Nucleus accumbens (tissue), 56 donors: ENCODE measurements at regions not wholly inside any gene's neighbourhood (a gene's known extent, or its start where the extent isn't known, plus 50 kb on each side); places are given as distances from the start of the nearest gene placed in this dataset.
"Not testable (repeated sequence)": the region's sequence is repeated elsewhere in the genome, so short reads cannot be mapped to it uniquely, and the experiment has no call there.

Experiments used
- DNase-seq, 56 donors: peaks; one replicate each; lab custom pipeline; 2025; lab: John Stamatoyannopoulos, UW

GRCh38 chr11:69205743-69206612, 50.2 kb downstream of the SMIM38 start:
- DNase-seq: no peak

- not testable (repeated sequence) for DNase-seq
Observed at GRCh38 chr11:69206613-69206965, 50.9 kb downstream of the SMIM38 start.

GRCh38 chr11:69207165-69207889, 51.6 kb downstream of the SMIM38 start:
- no peak for DNase-seq

- DNase-seq: no peak
Observed at GRCh38 chr11:69208190-69209037, 52.7 kb downstream of the SMIM38 start.

- no peak for DNase-seq
Observed at GRCh38 chr11:69209038-69209350, 53.3 kb downstream of the SMIM38 start.

- DNase-seq: no peak
Observed at GRCh38 chr11:69209421-69210309, 53.9 kb downstream of the SMIM38 start.

- DNase-seq: no peak
Observed at GRCh38 chr11:69210310-69211035, 54.7 kb downstream of the SMIM38 start.

GRCh38 chr11:69211540-69211919, 55.8 kb downstream of the SMIM38 start:
- DNase-seq: peak in 1 of 56 donors; percentile 7

GRCh38 chr11:69211920-69212797, 56.4 kb downstream of the SMIM38 start:
- DNase-seq: peak in 2 of 56 donors; percentile 17 to 32

- no peak for DNase-seq
Observed at GRCh38 chr11:69212798-69213110, 57.0 kb downstream of the SMIM38 start.

GRCh38 chr11:69213316-69213715, 57.6 kb downstream of the SMIM38 start:
- DNase-seq: no peak

- no peak for DNase-seq
Observed at GRCh38 chr11:69213964-69214363, 58.2 kb downstream of the SMIM38 start.

GRCh38 chr11:69215216-69215615, 59.5 kb downstream of the SMIM38 start:
- DNase-seq: no peak

- DNase-seq: no peak
Observed at GRCh38 chr11:69215784-69216415, 60.2 kb downstream of the SMIM38 start.

GRCh38 chr11:69216647-69217051, 60.9 kb downstream of the SMIM38 start:
- DNase-seq: no peak

- peak in 20 of 56 donors; percentile 4 to 62 (median 22) for DNase-seq
Observed at GRCh38 chr11:69217276-69218105, 61.8 kb downstream of the SMIM38 start.

GRCh38 chr11:69218271-69218682, 62.5 kb downstream of the SMIM38 start:
- DNase-seq: no peak
